Panc1 (cell line): ENCODE measurements at regions not wholly inside any gene's neighbourhood (a gene's known extent, or its start where the extent isn't known, plus 50 kb on each side); places are given as distances from the start of the nearest gene placed in this dataset.
"Not testable (repeated sequence)": the region's sequence is repeated elsewhere in the genome, so short reads cannot be mapped to it uniquely, and the experiment has no call there.

ENCODE experiments used
- ATAC-seq: fragments of 200-7000 bp; cut with Tn5 transposase; 2 replicates; pipeline ENCODE4 v1.9.1; 2020; ENCODE audit warnings: mild to moderate bottlenecking, moderate library complexity
- BruUV-seq: library from RNA; stranded (reverse); fragments of 400-500 nt; replicated peaks from 2 replicates; lab custom pipeline; 2021; lab: Mats Ljungman, UMichigan
- CTCF ChIA-PET: fragments of 300-600 bp; sonication (Branson Sonifier 250); formaldehyde crosslinking; loops from one replicate; lab custom pipeline; 2022; ENCODE audit warnings: antibody characterized with exemption; lab: Charles Lee
- POLR2A ChIA-PET: fragments of 300-600 bp; sonication (Branson Sonifier 250); formaldehyde crosslinking; loops from one replicate; lab custom pipeline; 2022; ENCODE audit warnings: antibody characterized with exemption; lab: Charles Lee
- DNase-seq: peaks from one replicate; pipeline ENCODE4 v3.0.0-alpha.2; 2010; ENCODE audit warnings: low read depth, low spot score
- H3K27ac ChIP-seq: 2 replicates; pipeline ENCODE4 v1.5.1; 2011; ENCODE audit warnings: mild to moderate bottlenecking, low read length, inconsistent platforms
- H3K27me3 ChIP-seq: fragments of 200-500 bp; sonication (Bioruptor generic); 2 replicates; pipeline ENCODE4 v1.6.0; 2014; ENCODE audit warnings: low read length, inconsistent platforms; ENCODE audit not compliant: control insufficient read depth, insufficient read depth
- H3K36me3 ChIP-seq: fragments of 200-500 bp; sonication (Bioruptor generic); 2 replicates; pipeline ENCODE4 v1.5.1; 2014; ENCODE audit warnings: inconsistent platforms, mild to moderate bottlenecking, low read length, moderate library complexity; ENCODE audit not compliant: control insufficient read depth, insufficient read depth
- H3K4me1 ChIP-seq: 2 replicates; pipeline ENCODE4 v1.5.1; 2011; ENCODE audit warnings: inconsistent platforms, mild to moderate bottlenecking, low read length, moderate library complexity; ENCODE audit not compliant: control insufficient read depth, insufficient read depth
- H3K4me3 ChIP-seq, 2 experiments: 2 replicates each; pipeline ENCODE4 v1.5.1; 2011 to 2012; ENCODE audit warnings: low read depth in 2 of 2, low read length in 2 of 2, mild to moderate bottlenecking in 2 of 2, inconsistent platforms in 1 of 2, moderate library complexity in 1 of 2
- H3K9me3 ChIP-seq: fragments of 200-500 bp; sonication (Bioruptor generic); 2 replicates; pipeline ENCODE4 v1.5.1; 2014; ENCODE audit warnings: low read depth, mild to moderate bottlenecking, inconsistent platforms, low read length, moderate library complexity; ENCODE audit not compliant: control insufficient read depth, insufficient read depth
- CTCF ChIP-seq: fragments of 450-650 bp; IDR thresholded peaks from 2 replicates; pipeline ENCODE4 v1.5.1; 2017; ENCODE audit warnings: mild to moderate bottlenecking
- POLR2AphosphoS5 ChIP-seq: IDR thresholded peaks from 2 replicates; pipeline ENCODE4 v1.6.1; 2012; ENCODE audit warnings: mild to moderate bottlenecking, low read depth, low read length, moderate library complexity
- REST ChIP-seq, 2 experiments: IDR thresholded peaks; 2 replicates each; pipeline ENCODE4 v1.6.1; 2011 to 2012; ENCODE audit warnings: low read depth in 2 of 2, control low read depth in 1 of 2, low read length in 1 of 2, mild to moderate bottlenecking in 1 of 2, moderate library complexity in 1 of 2; ENCODE audit not compliant: insufficient read depth in 1 of 2
- SIN3A ChIP-seq: IDR thresholded peaks from 2 replicates; pipeline ENCODE4 v1.6.1; 2012; ENCODE audit warnings: low read depth, mild to moderate bottlenecking, low read length, moderate library complexity, borderline replicate concordance; ENCODE audit not compliant: insufficient read depth
- TCF7L2 ChIP-seq: IDR thresholded peaks from 2 replicates; pipeline ENCODE4 v1.6.1; 2011; ENCODE audit warnings: mild to moderate bottlenecking, low read depth, low read length, inconsistent platforms
- in situ Hi-C: cut with HindIII; loops from 2 replicates; pipeline ENCODE4 v1.10.0; 2016; ENCODE audit warnings: low sequenced_read_pairs, low pct_unique_long_range_greater_than_20kb
- intact Hi-C: fragments of 100-400 bp; cut with micrococcal nuclease; formaldehyde crosslinking; loops from one replicate; pipeline ENCODE4 v1.10.0; 2022; ENCODE audit not compliant: unreplicated experiment

- TF ChIP-seq CTCF, result no peak
- TF ChIP-seq TCF7L2, result no peak
- TF ChIP-seq REST (IDR thresholded peaks at IDR 0.05; ENCODE audit: insufficient read depth in 1 of 2, low read depth in 2 of 2, low read length in 1 of 2), result no peak
- TF ChIP-seq SIN3A, result no peak
- TF ChIP-seq POLR2AphosphoS5, result no peak
- CTCF ChIA-PET, result no interaction called here
- in situ Hi-C loops, result no loop called here
- DNase-seq (no peak), ATAC-seq (no peak)
- Histone ChIP-seq H3K4me1 (no peaks in the 10 kb centered on the region), H3K36me3 (no peaks in the 10 kb centered on the region), H3K27me3 (no peaks in the 10 kb centered on the region), H3K9me3 (no peaks in the 10 kb centered on the region), H3K27ac (no peak overlapping the region), H3K4me3 (no peak overlapping the region)
- POLR2A ChIA-PET, result no interaction called here
- intact Hi-C loops, result no loop called here
- no TSS peak for BruUV-seq
Measured at GRCh38 chr7:89714131-89714530, 440.1 kb upstream of the STEAP1 start.

GRCh38 chr7:89718941-89719340, 435.3 kb upstream of the STEAP1 start:
- H3K9me3 ChIP-seq, intact Hi-C loops, H3K4me1 ChIP-seq, CTCF ChIA-PET, H3K36me3 ChIP-seq, BruUV-seq, in situ Hi-C loops, H3K27ac ChIP-seq, POLR2A ChIA-PET, H3K4me3 ChIP-seq, DNase-seq, H3K27me3 ChIP-seq, ATAC-seq: not testable (repeated sequence)

DNA sequence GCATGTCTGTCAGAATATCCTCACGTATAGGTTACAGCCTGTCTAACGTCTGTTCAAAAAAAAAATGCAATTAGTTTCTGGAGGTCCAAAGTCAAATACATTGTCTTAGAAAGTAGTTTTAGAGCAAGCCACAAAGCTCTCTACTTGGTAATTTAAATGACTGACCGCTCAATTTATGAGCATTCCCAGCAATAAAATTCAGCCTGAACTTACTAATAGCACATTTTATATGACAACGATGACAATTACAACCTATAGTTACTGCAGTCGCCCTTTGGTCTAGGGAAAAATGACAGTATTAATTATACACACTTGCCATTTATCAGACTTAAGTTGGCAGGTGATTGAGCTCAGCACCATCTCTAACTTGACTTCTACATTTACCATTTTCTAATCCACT, 425.8 kb upstream of the STEAP1 start:
- CTCF ChIA-PET, result no interaction called here
- intact Hi-C loops, result no loop called here
- no peak overlapping the region for H3K27ac ChIP-seq
- no peaks in the 10 kb centered on the region for H3K36me3 ChIP-seq
- no peaks in the 10 kb centered on the region for H3K9me3 ChIP-seq
- POLR2A ChIA-PET, result no interaction called here
- in situ Hi-C loops, result no loop called here
- H3K4me3 ChIP-seq, result no peak overlapping the region
- DNase-seq (no peak), ATAC-seq (no peak)
- TF ChIP-seq REST (IDR thresholded peaks at IDR 0.05; ENCODE audit: insufficient read depth in 1 of 2, low read depth in 2 of 2, low read length in 1 of 2) (no peak), TCF7L2 (no peak), CTCF (no peak), SIN3A (no peak), POLR2AphosphoS5 (no peak)
- no peaks in the 10 kb centered on the region for H3K27me3 ChIP-seq
- BruUV-seq, result no TSS peak
- H3K4me1 ChIP-seq, result no peaks in the 10 kb centered on the region
